GM12891 (cell line): ENCODE measurements at regions not wholly inside any gene's neighbourhood (a gene's known extent, or its start where the extent isn't known, plus 50 kb on each side); places are given as distances from the start of the nearest gene placed in this dataset.

ENCODE experiments used
- POLR2AphosphoS5 ChIP-seq: IDR thresholded peaks from 2 replicates; pipeline ENCODE4 v1.6.1; 2011; ENCODE audit warnings: low read depth, low read length, control low read depth
- TAF1 ChIP-seq: IDR thresholded peaks from 2 replicates; pipeline ENCODE4 v1.6.1; 2011; ENCODE audit warnings: low read depth, low read length, control low read depth

- TF ChIP-seq TAF1 = no peak
- TF ChIP-seq POLR2AphosphoS5 = no peak
These were observed 201.8 kb upstream of the GALNT5 start for GRCh38 chr2:157055660-157056199.
